ENCODE measurements at regions not wholly inside any gene's neighbourhood (a gene's known extent, or its start where the extent isn't known, plus 50 kb on each side); places are given as distances from the start of the nearest gene placed in this dataset.

GRCh38 chr2:85953476-85953875 is 64.7 kb upstream of the ST3GAL5 start:
- TF ChIP-seq CTCF (IDR thresholded peaks at IDR 0.05) = no peak
- no peak for TF ChIP-seq POLR2A (IDR thresholded peaks at IDR 0.05)
- TF ChIP-seq POLR2AphosphoS5 (IDR thresholded peaks at IDR 0.05) = no peak
- no peak for TF ChIP-seq EP300 (IDR thresholded peaks at IDR 0.05)

Measured in suprapubic skin (tissue), 4 donors.